ENCODE measurements at regions not wholly inside any gene's neighbourhood (a gene's known extent, or its start where the extent isn't known, plus 50 kb on each side); places are given as distances from the start of the nearest gene placed in this dataset.

DNA sequence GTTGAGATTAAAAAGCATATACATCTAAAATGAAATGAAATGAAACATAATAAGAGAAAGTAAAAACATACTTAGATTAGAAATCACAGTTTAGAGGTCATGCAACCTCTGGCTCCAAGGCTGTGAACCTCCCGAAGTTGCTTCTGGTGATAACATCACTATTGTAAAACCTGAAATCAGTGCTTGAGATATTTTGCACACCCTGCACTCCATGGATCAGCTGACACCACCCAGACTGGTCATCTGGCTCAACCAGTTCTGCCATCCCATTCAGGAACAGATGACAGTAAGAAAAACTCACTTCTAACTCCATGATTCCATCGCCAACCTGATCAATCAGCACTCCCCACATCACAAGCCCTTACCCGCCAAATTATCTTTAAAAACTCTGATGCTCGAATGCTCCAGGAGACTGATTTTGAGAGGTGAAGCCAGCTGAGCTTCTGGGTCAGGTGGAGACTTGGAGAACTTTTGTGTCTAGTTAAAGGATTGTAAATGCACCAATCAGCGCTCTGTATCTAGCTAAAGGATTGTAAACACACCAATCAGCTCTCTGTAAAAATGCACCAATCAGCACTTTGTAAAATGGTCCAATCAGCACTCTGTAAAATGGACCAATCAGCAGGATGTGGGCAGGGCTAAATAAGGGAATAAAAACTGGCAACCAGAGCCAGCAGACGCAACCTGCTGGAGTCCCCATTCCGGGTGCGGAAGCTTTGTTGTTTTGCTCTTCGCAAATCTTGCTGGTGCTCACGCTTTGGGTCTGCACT lies 162.6 kb upstream of the MAGI2 start:
- TF ChIP-seq POLR2A (IDR thresholded peaks at IDR 0.05; ENCODE audit: low read depth, low read length) (no peak), POLR2AphosphoS5 (IDR thresholded peaks at IDR 0.05; ENCODE audit: low read depth, low read length) (no peak)

All from GM12892 (cell line).